Fibroblast of pulmonary artery (primary cell): ENCODE measurements at regions not wholly inside any gene's neighbourhood (a gene's known extent, or its start where the extent isn't known, plus 50 kb on each side); places are given as distances from the start of the nearest gene placed in this dataset.

Experiments used
- DNase-seq: peaks from one replicate; pipeline ENCODE4 v3.0.0-alpha.2; 2010; ENCODE audit warnings: low read depth
- H3K4me3 ChIP-seq: replicated peaks from 2 replicates; pipeline ENCODE4 v1.5.1; 2011; ENCODE audit warnings: low read depth, mild to moderate bottlenecking, control low read depth, low read length, moderate library complexity
- CTCF ChIP-seq: IDR thresholded peaks from 2 replicates; pipeline ENCODE4 v1.5.1; 2011; ENCODE audit warnings: mild to moderate bottlenecking, control low read depth, low read length, inconsistent platforms; ENCODE audit errors: missing control alignments

GRCh38 chr18:55739488-55739887 lies 151.5 kb upstream of the TCF4 start:
- no peak for DNase-seq
- no peak overlapping the region for H3K4me3 ChIP-seq
- TF ChIP-seq CTCF: no peak

DNA sequence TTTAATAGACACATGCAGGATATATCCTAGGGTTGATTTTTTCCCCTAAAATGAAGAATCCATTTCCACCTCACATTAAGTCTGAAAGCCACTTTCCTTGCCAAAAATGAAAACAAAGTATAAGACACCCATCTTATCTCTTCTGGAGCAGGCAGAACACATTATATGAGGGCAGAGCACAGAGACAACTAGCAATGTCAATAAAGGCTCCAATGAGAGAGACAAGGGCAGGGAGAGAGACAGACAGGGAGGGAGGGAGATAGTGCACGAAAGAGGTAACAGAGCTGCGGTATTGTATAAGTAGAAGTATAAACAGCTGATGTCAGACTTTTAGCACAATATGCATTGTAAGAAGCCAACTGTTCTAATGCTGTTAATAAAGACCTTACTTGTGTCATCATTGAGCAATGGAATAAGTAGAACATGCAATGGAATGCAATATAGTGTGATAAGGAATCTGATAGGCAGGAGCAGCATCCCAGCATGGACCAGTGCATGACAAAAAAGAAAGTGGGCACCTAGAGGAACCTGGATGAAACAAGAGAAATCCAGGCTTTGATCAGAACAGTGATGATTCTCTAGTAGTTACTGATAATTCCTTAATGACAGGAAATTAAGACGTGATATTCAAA lies 150.6 kb upstream of the TCF4 start:
- peak; percentile 22 for DNase-seq
- no peak for TF ChIP-seq CTCF
- no peak overlapping the region for H3K4me3 ChIP-seq

- no peak for TF ChIP-seq CTCF
- no peak for DNase-seq
Observed at GRCh38 chr18:55737781-55738468, 149.9 kb upstream of the TCF4 start.

DNA sequence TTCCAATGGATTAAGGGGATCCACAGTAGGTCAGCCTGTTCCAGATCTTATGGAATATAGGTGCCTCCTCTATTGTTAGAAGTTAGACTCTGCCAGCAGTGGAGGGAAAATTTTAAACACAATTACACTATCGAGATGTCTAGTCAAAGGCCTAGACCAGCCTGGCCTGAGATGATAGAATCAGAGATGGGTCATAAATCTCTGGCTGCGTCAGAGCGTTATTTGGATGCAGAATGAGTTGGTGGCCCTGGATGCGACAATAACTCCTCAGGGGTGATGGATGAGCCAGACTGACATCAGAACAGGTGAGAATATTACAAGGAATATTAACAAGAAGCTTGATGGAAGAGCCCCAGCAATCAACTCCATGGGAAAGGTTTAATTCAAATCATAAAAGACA lies 149.3 kb upstream of the TCF4 start:
- H3K4me3 ChIP-seq: no peak overlapping the region
- DNase-seq: no peak
- no peak for TF ChIP-seq CTCF

More at GRCh38 chr18:55737781-55738468, 149.9 kb upstream of the TCF4 start:
- H3K4me3 ChIP-seq: no peak overlapping the region

DNA sequence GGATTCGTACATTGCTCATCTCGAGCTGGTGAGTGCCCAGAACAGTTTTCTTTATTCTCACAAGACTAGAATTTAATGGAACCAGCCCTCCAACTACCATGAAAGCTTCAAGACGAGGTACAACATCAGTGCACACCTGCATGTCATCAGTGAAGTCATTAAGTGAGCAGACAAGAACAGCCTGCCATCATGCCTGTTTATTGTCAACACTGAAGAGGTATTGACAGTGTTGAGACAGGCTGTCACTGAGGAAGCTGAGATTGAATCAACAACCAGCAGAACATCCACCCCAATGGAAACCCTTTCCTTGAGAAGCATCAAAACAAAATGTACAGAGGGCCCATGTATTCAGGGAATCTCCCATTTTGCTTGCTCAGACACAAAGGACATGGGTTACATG lies 148.0 kb upstream of the TCF4 start:
- no peak overlapping the region for H3K4me3 ChIP-seq
- TF ChIP-seq CTCF: no peak
- no peak for DNase-seq

GRCh38 chr18:55735199-55735855 lies 147.3 kb upstream of the TCF4 start:
- no peak for TF ChIP-seq CTCF
- no peak overlapping the region for H3K4me3 ChIP-seq
- no peak for DNase-seq
